ENCODE measurements at regions not wholly inside any gene's neighbourhood (a gene's known extent, or its start where the extent isn't known, plus 50 kb on each side); places are given as distances from the start of the nearest gene placed in this dataset.

- Histone ChIP-seq H3K9ac (ENCODE audit: insufficient read length) (no peak overlapping the region), H3K27ac (no peak overlapping the region), H3K36me3 (ENCODE audit: insufficient read depth, low read length) (no peaks in the 10 kb centered on the region), H3K9me3 (ENCODE audit: low read depth, low read length) (no peaks in the 10 kb centered on the region), H3K4me3 (no peak overlapping the region)
- DNase-seq (ENCODE audit: low read depth, low spot score) = no peak
- TF ChIP-seq POLR2AphosphoS5 (IDR thresholded peaks at IDR 0.05; ENCODE audit: borderline replicate concordance, low read depth, low read length) = no peak
- no peak for TF ChIP-seq EZH2 (IDR thresholded peaks at IDR 0.05)
- no peak for TF ChIP-seq FOXP2 (optimal IDR thresholded peaks at IDR 0.05; ENCODE audit: control extremely low read depth, extremely low read length, insufficient read depth)
These were observed 212.8 kb upstream of the CST7 start for GRCh38 chr20:24736131-24736843.

- H3K36me3 ChIP-seq (ENCODE audit: insufficient read depth, low read length) = no peaks in the 10 kb centered on the region
- TF ChIP-seq POLR2AphosphoS5 (IDR thresholded peaks at IDR 0.05; ENCODE audit: borderline replicate concordance, low read depth, low read length) (no peak), EZH2 (IDR thresholded peaks at IDR 0.05) (no peak), FOXP2 (optimal IDR thresholded peaks at IDR 0.05; ENCODE audit: control extremely low read depth, extremely low read length, insufficient read depth) (no peak)
- H3K27ac ChIP-seq = no peak overlapping the region
- no peak overlapping the region for H3K9ac ChIP-seq (ENCODE audit: insufficient read length)
- H3K9me3 ChIP-seq (ENCODE audit: low read depth, low read length) = no peaks in the 10 kb centered on the region
- DNase-seq (ENCODE audit: low read depth, low spot score) = no peak
- no peak overlapping the region for H3K4me3 ChIP-seq
These were observed 212.2 kb upstream of the CST7 start for GRCh38 chr20:24736844-24737211.

GRCh38 chr20:24737212-24737850, 211.7 kb upstream of the CST7 start:
- TF ChIP-seq FOXP2 (optimal IDR thresholded peaks at IDR 0.05; ENCODE audit: control extremely low read depth, extremely low read length, insufficient read depth) (no peak), POLR2AphosphoS5 (IDR thresholded peaks at IDR 0.05; ENCODE audit: borderline replicate concordance, low read depth, low read length) (no peak), EZH2 (IDR thresholded peaks at IDR 0.05) (no peak)
- no peak overlapping the region for H3K9ac ChIP-seq (ENCODE audit: insufficient read length)
- no peaks in the 10 kb centered on the region for H3K9me3 ChIP-seq (ENCODE audit: low read depth, low read length)
- DNase-seq (ENCODE audit: low read depth, low spot score) = no peak
- H3K4me3 ChIP-seq = no peak overlapping the region
- H3K27ac ChIP-seq = no peak overlapping the region
- no peaks in the 10 kb centered on the region for H3K36me3 ChIP-seq (ENCODE audit: insufficient read depth, low read length)

GRCh38 chr20:24738058-24738775, 210.9 kb upstream of the CST7 start:
- Histone ChIP-seq H3K27ac (no peak overlapping the region), H3K9me3 (ENCODE audit: low read depth, low read length) (no peaks in the 10 kb centered on the region), H3K9ac (ENCODE audit: insufficient read length) (no peak overlapping the region), H3K4me3 (no peak overlapping the region), H3K36me3 (ENCODE audit: insufficient read depth, low read length) (no peaks in the 10 kb centered on the region)
- DNase-seq (ENCODE audit: low read depth, low spot score) = no peak
- TF ChIP-seq POLR2AphosphoS5 (IDR thresholded peaks at IDR 0.05; ENCODE audit: borderline replicate concordance, low read depth, low read length) (no peak), FOXP2 (optimal IDR thresholded peaks at IDR 0.05; ENCODE audit: control extremely low read depth, extremely low read length, insufficient read depth) (no peak), EZH2 (IDR thresholded peaks at IDR 0.05) (no peak)

- no peak overlapping the region for H3K27ac ChIP-seq
- H3K9me3 ChIP-seq (ENCODE audit: low read depth, low read length) = no peaks in the 10 kb centered on the region
- no peak overlapping the region for H3K9ac ChIP-seq (ENCODE audit: insufficient read length)
- no peak for DNase-seq (ENCODE audit: low read depth, low spot score)
- no peak overlapping the region for H3K4me3 ChIP-seq
- H3K36me3 ChIP-seq (ENCODE audit: insufficient read depth, low read length) = no peaks in the 10 kb centered on the region
- TF ChIP-seq POLR2AphosphoS5 (IDR thresholded peaks at IDR 0.05; ENCODE audit: borderline replicate concordance, low read depth, low read length) = no peak
- no peak for TF ChIP-seq EZH2 (IDR thresholded peaks at IDR 0.05)
- no peak for TF ChIP-seq FOXP2 (optimal IDR thresholded peaks at IDR 0.05; ENCODE audit: control extremely low read depth, extremely low read length, insufficient read depth)
These were observed 210.0 kb upstream of the CST7 start for GRCh38 chr20:24738981-24739633.

GRCh38 chr20:24739746-24740145, 209.3 kb upstream of the CST7 start:
- DNase-seq (ENCODE audit: low read depth, low spot score) = no peak
- H3K36me3 ChIP-seq (ENCODE audit: insufficient read depth, low read length) = no peaks in the 10 kb centered on the region
- no peak overlapping the region for H3K27ac ChIP-seq
- H3K4me3 ChIP-seq = no peak overlapping the region
- TF ChIP-seq FOXP2 (optimal IDR thresholded peaks at IDR 0.05; ENCODE audit: control extremely low read depth, extremely low read length, insufficient read depth) (no peak), POLR2AphosphoS5 (IDR thresholded peaks at IDR 0.05; ENCODE audit: borderline replicate concordance, low read depth, low read length) (no peak), EZH2 (IDR thresholded peaks at IDR 0.05) (no peak)
- no peak overlapping the region for H3K9ac ChIP-seq (ENCODE audit: insufficient read length)
- H3K9me3 ChIP-seq (ENCODE audit: low read depth, low read length) = no peaks in the 10 kb centered on the region

GRCh38 chr20:24741493-24742072, 207.5 kb upstream of the CST7 start:
- H3K27ac ChIP-seq = no peak overlapping the region
- no peak for DNase-seq (ENCODE audit: low read depth, low spot score)
- no peaks in the 10 kb centered on the region for H3K9me3 ChIP-seq (ENCODE audit: low read depth, low read length)
- H3K36me3 ChIP-seq (ENCODE audit: insufficient read depth, low read length) = no peaks in the 10 kb centered on the region
- no peak overlapping the region for H3K9ac ChIP-seq (ENCODE audit: insufficient read length)
- TF ChIP-seq EZH2 (IDR thresholded peaks at IDR 0.05) (no peak), FOXP2 (optimal IDR thresholded peaks at IDR 0.05; ENCODE audit: control extremely low read depth, extremely low read length, insufficient read depth) (no peak), POLR2AphosphoS5 (IDR thresholded peaks at IDR 0.05; ENCODE audit: borderline replicate concordance, low read depth, low read length) (no peak)
- no peak overlapping the region for H3K4me3 ChIP-seq

GRCh38 chr20:24742436-24742835, 206.6 kb upstream of the CST7 start:
- H3K36me3 ChIP-seq (ENCODE audit: insufficient read depth, low read length) = no peaks in the 10 kb centered on the region

More at GRCh38 chr20:24742436-24742835, 206.6 kb upstream of the CST7 start:
- no peak overlapping the region for H3K4me3 ChIP-seq
- no peak for DNase-seq (ENCODE audit: low read depth, low spot score)
- TF ChIP-seq EZH2 (IDR thresholded peaks at IDR 0.05) (no peak), FOXP2 (optimal IDR thresholded peaks at IDR 0.05; ENCODE audit: control extremely low read depth, extremely low read length, insufficient read depth) (no peak), POLR2AphosphoS5 (IDR thresholded peaks at IDR 0.05; ENCODE audit: borderline replicate concordance, low read depth, low read length) (no peak)
- H3K9me3 ChIP-seq (ENCODE audit: low read depth, low read length) = no peaks in the 10 kb centered on the region
- no peak overlapping the region for H3K27ac ChIP-seq
- no peak overlapping the region for H3K9ac ChIP-seq (ENCODE audit: insufficient read length)

All from SK-N-MC (cell line).